PC-3 (cell line): ENCODE measurements at regions not wholly inside any gene's neighbourhood (a gene's known extent, or its start where the extent isn't known, plus 50 kb on each side); places are given as distances from the start of the nearest gene placed in this dataset.

Source experiments
- ATAC-seq: fragments of 200-7000 bp; cut with Tn5 transposase; 2 replicates; pipeline ENCODE4 v1.9.1; 2020; ENCODE audit warnings: mild to moderate bottlenecking, moderate library complexity
- BruUV-seq: library from RNA; stranded (reverse); fragments of 400-500 nt; replicated peaks from 2 replicates; lab custom pipeline; 2021; lab: Mats Ljungman, UMichigan
- CTCF ChIA-PET: fragments of 300-600 bp; sonication (Branson Sonifier 250); formaldehyde crosslinking; loops from one replicate; lab custom pipeline; 2022; ENCODE audit warnings: antibody characterized with exemption; lab: Charles Lee
- POLR2A ChIA-PET: fragments of 300-600 bp; sonication (Branson Sonifier 250); formaldehyde crosslinking; loops from one replicate; lab custom pipeline; 2022; ENCODE audit warnings: antibody characterized with exemption; ENCODE audit not compliant: unreplicated experiment; lab: Charles Lee
- DNase-seq: peaks from one replicate; pipeline ENCODE4 v3.0.0-alpha.2; 2015
- H2AFZ ChIP-seq: fragments of 300-600 bp; sonication (generic); 2 replicates; pipeline ENCODE4 v1.6.0; 2016; ENCODE audit warnings: antibody characterized with exemption, low read length
- H3F3A ChIP-seq: fragments of 300-600 bp; sonication (generic); one replicate; pipeline ENCODE4 v1.6.0; 2017; ENCODE audit warnings: antibody characterized with exemption, low read length, control low read depth, mild to moderate bottlenecking; ENCODE audit not compliant: unreplicated experiment
- H3K27ac ChIP-seq: fragments of 300-600 bp; sonication (generic); 2 replicates; pipeline ENCODE4 v1.5.1; 2016; ENCODE audit warnings: mild to moderate bottlenecking, low read length
- H3K27me3 ChIP-seq: fragments of 300-600 bp; sonication (generic); 2 replicates; pipeline ENCODE4 v1.6.1; 2016; ENCODE audit warnings: low read length, mixed read lengths
- H3K36me3 ChIP-seq: fragments of 300-600 bp; sonication (generic); 2 replicates; pipeline ENCODE4 v1.6.1; 2016; ENCODE audit warnings: low read depth, mixed run types, low read length, mixed read lengths
- H3K4me1 ChIP-seq: fragments of 300-600 bp; sonication (generic); 2 replicates; pipeline ENCODE4 v1.5.1; 2016; ENCODE audit warnings: low read length; ENCODE audit not compliant: insufficient read depth
- H3K4me2 ChIP-seq: fragments of 300-600 bp; sonication (generic); 2 replicates; pipeline ENCODE4 v1.6.0; 2016; ENCODE audit warnings: low read length
- H3K4me3 ChIP-seq: fragments of 300-600 bp; sonication (generic); 2 replicates; pipeline ENCODE4 v1.5.1; 2016; ENCODE audit warnings: mild to moderate bottlenecking, low read length, mixed read lengths
- H3K79me2 ChIP-seq: fragments of 300-600 bp; sonication (generic); 2 replicates; pipeline ENCODE4 v1.6.1; 2017; ENCODE audit warnings: low read length, mixed read lengths
- H3K9ac ChIP-seq: fragments of 300-600 bp; sonication (generic); 2 replicates; pipeline ENCODE4 v1.6.0; 2016; ENCODE audit warnings: mild to moderate bottlenecking, low read length
- H3K9me2 ChIP-seq: fragments of 300-600 bp; sonication (generic); replicated peaks from 2 replicates; pipeline ENCODE4 v1.6.1; 2016; ENCODE audit warnings: mixed run types, low read length, mixed read lengths
- H3K9me3 ChIP-seq: fragments of 300-600 bp; sonication (generic); 2 replicates; pipeline ENCODE4 v1.6.1; 2016; ENCODE audit warnings: low read length, mixed read lengths
- H4K20me1 ChIP-seq: fragments of 300-600 bp; sonication (generic); 2 replicates; pipeline ENCODE4 v1.6.1; 2016; ENCODE audit warnings: low read length, mixed read lengths
- CTCF ChIP-seq: fragments of 300-600 bp; sonication (generic); conservative IDR thresholded peaks from 2 replicates; pipeline ENCODE4 v1.5.1; 2017; ENCODE audit warnings: antibody characterized with exemption, low read depth, mild to moderate bottlenecking, low read length
- EZH2 ChIP-seq: fragments of 300-600 bp; sonication (generic); IDR thresholded peaks from one replicate; pipeline ENCODE4 v1.6.1; 2017; ENCODE audit warnings: antibody characterized with exemption, mild to moderate bottlenecking, low read length; ENCODE audit not compliant: unreplicated experiment
- EZH2phosphoT487 ChIP-seq: fragments of 300-600 bp; sonication (generic); IDR thresholded peaks from 2 replicates; pipeline ENCODE4 v1.6.1; 2018; ENCODE audit warnings: mild to moderate bottlenecking, antibody characterized with exemption, low read length, borderline replicate concordance
- intact Hi-C: fragments of 100-400 bp; cut with micrococcal nuclease; formaldehyde crosslinking; loops from 2 replicates; pipeline ENCODE4 v1.9.0; 2023

- POLR2A ChIA-PET: no interaction called here
- Histone ChIP-seq H3K79me2 (no peaks in the 10 kb centered on the region), H3K9me2 (no peaks in the 10 kb centered on the region), H3K27me3 (peaks cover 9% of the 10 kb centered on the region; the same call in 1 of the 2 replicates), H3F3A (no peaks in the 10 kb centered on the region), H3K4me2 (no peak overlapping the region), H3K9me3 (no peaks in the 10 kb centered on the region), H2AFZ (no peak overlapping the region), H3K4me1 (no peaks in the 10 kb centered on the region), H3K27ac (no peak overlapping the region), H4K20me1 (no peaks in the 10 kb centered on the region), H3K4me3 (no peak overlapping the region), H3K9ac (no peak overlapping the region), H3K36me3 (no peaks in the 10 kb centered on the region)
- DNase-seq: no peak
- intact Hi-C loops: no loop called here
- ATAC-seq: no peak
- no TSS peak for BruUV-seq
- CTCF ChIA-PET: no interaction called here
- TF ChIP-seq CTCF (no peak), EZH2phosphoT487 (no peak), EZH2 (no peak)
These were observed 463.1 kb downstream of the TSN start for GRCh38 chr2:122218596-122218995.

GRCh38 chr2:122219504-122219903 lies 464.1 kb downstream of the TSN start:
- ChIA-PET POLR2A (no interaction called here), CTCF (no interaction called here)
- Histone ChIP-seq H3K9me2 (no peaks in the 10 kb centered on the region), H3K27ac (no peak overlapping the region), H3K79me2 (no peaks in the 10 kb centered on the region), H3K4me3 (no peak overlapping the region), H3K27me3 (peaks cover 3% of the 10 kb centered on the region; the same call in 1 of the 2 replicates), H3K9me3 (no peaks in the 10 kb centered on the region), H3F3A (no peaks in the 10 kb centered on the region), H3K9ac (no peak overlapping the region), H3K36me3 (no peaks in the 10 kb centered on the region), H3K4me2 (no peak overlapping the region), H2AFZ (no peak overlapping the region), H3K4me1 (no peaks in the 10 kb centered on the region), H4K20me1 (no peaks in the 10 kb centered on the region)
- no TSS peak for BruUV-seq
- TF ChIP-seq CTCF: no peak
- no peak for TF ChIP-seq EZH2
- no peak for TF ChIP-seq EZH2phosphoT487
- DNase-seq: no peak
- no peak for ATAC-seq
- intact Hi-C loops: no loop called here

- Histone ChIP-seq H3K27me3 (peaks cover 3% of the 10 kb centered on the region; the same call in 1 of the 2 replicates), H3K9me3 (no peaks in the 10 kb centered on the region), H3K36me3 (no peaks in the 10 kb centered on the region), H3K9ac (no peak overlapping the region), H3K4me3 (no peak overlapping the region), H3F3A (no peaks in the 10 kb centered on the region), H4K20me1 (no peaks in the 10 kb centered on the region), H3K27ac (no peak overlapping the region), H3K9me2 (no peaks in the 10 kb centered on the region), H2AFZ (no peak overlapping the region), H3K4me2 (no peak overlapping the region), H3K4me1 (no peaks in the 10 kb centered on the region), H3K79me2 (no peaks in the 10 kb centered on the region)
- DNase-seq: no peak
- no TSS peak for BruUV-seq
- ATAC-seq: no peak
- intact Hi-C loops: no loop called here
- CTCF ChIA-PET: no interaction called here
- TF ChIP-seq CTCF (no peak), EZH2 (no peak), EZH2phosphoT487 (no peak)
- POLR2A ChIA-PET: no interaction called here
These were observed 466.2 kb downstream of the TSN start for GRCh38 chr2:122221665-122222064.
